GM21360 (cell line): ENCODE measurements at regions not wholly inside any gene's neighbourhood (a gene's known extent, or its start where the extent isn't known, plus 50 kb on each side); places are given as distances from the start of the nearest gene placed in this dataset.

ENCODE experiments used
- ATAC-seq: cut with Tn5 transposase; IDR thresholded peaks from one replicate; pipeline ENCODE4 v1.9.1; 2021; ENCODE audit warnings: mild to moderate bottlenecking, moderate library complexity; ENCODE audit not compliant: unreplicated experiment

DNA sequence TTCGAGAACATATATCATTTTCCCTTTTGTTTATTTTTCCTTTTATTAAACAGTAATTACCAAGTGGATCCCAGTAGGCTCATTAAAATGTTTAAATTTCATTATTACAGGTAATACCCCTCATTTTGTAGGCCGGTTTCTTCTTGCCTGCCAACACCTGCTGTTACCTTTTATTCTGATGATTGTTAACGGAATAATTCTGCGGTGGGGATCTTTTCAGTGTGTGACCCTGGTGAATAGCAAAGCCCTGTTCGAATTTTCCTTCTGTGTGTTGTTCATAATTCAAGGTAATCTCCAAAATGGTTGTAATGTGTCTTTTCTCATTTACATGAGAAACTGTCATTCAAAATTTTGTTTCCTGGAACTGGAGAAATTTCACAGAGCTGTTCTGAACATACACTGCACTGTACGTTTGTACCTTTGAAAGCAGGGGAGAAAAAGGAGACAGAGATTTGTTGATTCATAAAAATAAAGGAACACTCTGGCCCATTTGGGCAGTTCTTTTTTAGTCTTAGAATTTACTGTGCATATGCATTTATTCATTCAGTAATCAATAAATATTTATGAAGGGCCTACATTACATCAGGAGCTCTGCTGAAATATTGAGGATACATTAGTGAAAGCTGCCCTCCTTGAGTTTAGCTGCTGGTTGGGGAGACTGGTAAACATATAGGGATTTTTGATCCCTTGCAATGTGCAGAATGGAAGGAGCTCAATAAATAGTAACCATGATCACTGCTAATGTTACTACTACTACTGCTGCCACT is 502.0 kb downstream of the QKI start:
- ATAC-seq: no peak

DNA sequence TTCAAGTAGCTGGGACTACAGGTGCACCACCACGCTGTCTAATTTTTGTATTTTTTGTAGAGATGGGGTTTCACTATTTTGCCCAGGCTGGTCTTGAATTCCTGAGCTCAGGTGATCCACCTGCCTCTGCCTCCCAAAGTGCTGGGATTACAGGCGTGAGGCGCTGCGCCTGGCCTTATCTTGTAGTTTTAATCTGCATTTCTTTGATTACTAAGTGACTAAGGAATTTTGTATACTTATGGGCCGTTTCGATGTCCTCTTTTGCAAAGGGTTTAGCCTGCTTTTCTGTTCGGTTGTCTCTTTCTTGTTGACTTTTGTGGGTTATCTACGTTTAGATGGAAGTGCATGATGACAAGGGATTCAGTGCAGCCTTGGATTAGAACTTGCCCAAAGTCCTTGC is 500.6 kb downstream of the QKI start:
- ATAC-seq: no peak

DNA sequence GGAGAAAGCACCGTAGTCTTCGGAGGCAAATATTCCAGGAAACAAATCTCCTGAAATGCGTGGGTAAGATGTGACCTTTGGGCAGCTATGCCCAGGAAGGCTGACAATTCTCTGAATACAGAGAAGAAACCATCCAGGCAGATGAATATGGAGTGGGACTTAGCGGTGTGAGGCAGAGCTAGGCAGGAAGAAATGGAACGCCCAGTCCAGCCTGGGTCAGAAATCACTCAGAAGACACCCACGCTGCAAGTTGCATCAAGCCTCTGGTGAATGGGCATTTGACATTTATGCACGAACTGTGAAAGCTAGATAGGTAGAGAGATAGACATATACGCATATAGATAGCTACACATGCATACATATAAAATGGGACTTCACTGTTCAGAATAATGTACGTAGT is 498.5 kb downstream of the QKI start:
- no peak for ATAC-seq

DNA sequence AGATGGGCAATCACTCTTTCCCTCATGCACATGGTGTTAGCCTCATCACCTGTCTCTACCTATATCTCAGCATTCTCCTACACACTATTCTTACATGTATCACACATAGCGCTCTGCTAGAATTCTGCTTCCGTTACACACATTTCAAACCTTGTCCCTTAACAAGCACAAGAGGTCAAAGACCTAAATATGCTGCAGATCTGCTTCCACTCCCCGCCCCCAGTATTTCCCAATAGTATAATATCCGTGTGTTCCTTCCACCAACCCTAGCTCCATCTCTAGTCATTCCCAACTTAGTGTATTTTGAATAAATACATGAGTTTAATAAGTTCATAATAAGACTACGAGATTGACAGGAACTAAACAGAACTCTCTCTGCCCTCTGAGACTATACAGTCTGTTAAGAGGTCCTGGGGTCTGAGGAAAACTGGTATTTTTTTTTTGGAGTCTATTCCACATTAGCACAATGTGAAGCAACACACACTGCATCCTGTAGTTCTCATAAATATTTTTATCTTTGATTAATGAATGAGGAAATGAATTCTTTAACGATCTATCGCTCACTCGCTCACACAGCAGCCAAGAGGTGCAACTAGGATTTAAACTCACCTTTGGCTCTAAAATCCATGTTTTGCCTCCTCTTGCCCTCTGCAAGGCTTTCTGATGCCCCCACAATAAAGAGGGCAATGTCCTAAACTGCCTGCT is 491.6 kb downstream of the QKI start:
- ATAC-seq: no peak

DNA sequence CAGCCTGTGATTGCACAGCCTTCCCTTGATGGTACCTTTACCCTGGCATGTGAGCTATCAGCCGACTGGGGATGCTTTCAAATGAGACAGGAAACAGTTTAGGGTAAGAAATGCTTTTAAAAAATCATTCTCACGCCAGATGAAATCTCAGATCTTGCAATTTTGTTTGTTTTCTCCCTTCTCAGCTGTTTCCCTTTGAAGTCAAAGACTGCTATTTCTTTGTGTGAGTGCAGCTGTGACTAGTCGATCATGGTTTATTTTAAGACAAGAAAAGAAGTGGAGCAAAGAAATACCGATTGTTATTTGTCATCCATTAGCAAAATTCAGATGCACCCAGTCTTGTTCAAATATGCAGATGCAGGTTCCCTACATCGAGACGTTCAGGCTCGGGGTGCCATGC is 489.7 kb downstream of the QKI start:
- no peak for ATAC-seq

DNA sequence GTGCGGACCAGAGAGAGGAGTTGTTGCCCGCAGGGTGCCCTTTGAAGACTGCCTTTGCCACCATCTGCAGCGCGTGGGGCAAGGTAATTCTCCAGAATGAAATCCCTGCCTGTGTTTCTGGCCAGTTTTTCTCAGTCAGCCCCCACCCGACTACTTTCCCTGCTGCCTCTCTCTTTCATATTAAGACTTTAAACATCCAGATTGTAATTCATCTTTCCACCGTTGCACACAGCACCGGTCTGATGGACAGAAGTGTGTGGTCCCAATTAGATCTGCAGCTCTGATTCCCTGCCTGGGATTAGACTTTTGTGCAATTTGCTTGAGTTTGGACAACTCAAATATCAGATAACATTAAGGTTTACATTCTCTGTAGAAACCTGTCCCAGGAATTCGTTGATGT is 489.0 kb downstream of the QKI start:
- ATAC-seq: no peak

DNA sequence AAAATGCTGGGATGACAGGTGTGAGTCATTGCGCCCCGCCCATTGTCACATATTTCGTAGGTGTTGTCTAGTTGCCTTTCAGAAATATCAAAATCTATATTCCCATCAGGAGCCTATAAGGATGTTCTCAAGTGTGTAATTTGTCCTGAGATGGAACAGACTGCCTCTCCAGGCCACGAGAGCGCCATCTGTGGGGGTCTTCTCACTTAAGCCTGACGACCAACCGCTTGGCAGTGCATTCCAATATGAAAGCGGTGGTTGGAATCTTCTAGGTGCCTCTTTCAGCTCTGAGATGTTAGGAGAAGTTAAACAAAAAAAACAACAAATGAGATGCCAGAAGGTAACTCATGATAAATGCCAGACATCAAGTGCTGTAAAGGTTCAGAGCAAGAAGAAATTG is 488.5 kb downstream of the QKI start:
- no peak for ATAC-seq

DNA sequence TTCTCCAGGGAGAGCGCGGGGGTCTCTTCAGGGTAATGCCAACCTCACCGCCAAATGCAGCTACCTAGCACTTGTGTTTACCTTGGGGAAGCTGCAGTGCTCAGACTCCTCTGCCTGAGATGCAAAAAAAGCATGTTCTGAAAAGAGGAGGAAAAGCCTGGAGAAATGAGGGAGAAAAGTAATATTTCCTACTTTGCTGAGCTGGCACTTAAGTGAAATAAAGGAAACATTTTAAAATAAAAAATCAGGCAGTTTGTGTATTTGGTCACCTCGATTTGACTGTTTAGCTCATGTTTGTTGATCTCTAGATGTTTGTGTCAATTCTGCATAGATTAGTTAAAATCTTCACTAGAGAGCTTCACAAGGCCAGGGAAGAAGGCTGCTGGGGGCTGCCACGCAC is 487.2 kb downstream of the QKI start:
- no peak for ATAC-seq

DNA sequence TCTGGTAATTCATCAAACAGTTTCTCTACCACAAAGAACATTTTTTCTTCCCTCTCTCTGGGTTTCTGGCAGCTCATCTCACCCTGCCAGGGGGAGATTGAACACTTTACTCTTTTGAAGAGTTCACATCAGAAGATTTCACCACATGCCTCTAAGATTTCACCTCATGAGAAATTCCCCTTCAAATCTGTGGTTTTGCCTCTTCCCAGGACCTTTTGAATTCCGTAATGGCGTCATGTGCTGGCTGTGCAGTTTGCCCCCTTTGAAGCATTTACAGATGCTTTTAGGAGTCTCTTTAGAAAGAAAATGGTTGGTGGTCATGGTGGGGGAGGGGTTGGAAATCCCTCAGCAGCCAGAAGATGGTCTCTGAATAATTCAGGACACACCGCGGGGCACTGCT is 486.1 kb downstream of the QKI start:
- no peak for ATAC-seq

DNA sequence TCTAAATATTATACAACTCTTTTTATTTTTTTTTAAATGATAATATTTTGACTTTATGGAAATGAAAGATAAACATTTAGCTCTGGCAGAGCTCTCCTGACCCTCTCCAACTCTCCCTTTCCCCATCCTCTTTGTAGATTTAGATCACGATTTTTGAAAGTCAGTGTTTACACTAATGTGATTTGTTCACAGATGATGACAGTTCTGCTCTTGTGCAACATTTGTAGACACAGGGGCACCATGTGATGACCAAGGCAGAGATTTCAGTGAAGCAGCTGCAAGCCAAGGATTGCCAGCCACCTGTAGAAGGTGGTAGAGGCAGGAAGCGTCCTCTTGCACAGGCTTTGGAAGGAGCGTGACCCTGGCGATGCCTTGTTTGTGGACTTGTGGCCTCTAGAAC is 483.2 kb downstream of the QKI start:
- no peak for ATAC-seq

DNA sequence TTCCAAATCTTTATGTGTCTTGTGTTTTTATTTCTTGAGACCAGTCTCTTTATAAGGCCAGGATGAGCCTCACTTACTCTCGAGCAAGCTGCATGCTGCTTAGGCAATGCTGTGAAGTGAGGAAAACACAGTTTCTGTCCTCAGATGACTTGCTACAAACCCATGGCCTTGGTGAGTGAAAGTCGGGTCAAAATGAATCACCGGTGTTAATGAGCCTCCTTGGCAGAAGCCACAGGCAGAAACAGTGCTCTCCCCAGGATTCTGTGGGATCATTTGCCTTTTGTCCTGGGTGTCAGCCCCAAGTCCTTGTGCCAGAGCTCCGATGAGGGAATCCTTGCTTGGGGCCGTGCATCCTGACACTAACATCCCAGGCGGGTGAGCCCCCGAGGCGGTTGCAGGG is 482.5 kb downstream of the QKI start:
- no peak for ATAC-seq

DNA sequence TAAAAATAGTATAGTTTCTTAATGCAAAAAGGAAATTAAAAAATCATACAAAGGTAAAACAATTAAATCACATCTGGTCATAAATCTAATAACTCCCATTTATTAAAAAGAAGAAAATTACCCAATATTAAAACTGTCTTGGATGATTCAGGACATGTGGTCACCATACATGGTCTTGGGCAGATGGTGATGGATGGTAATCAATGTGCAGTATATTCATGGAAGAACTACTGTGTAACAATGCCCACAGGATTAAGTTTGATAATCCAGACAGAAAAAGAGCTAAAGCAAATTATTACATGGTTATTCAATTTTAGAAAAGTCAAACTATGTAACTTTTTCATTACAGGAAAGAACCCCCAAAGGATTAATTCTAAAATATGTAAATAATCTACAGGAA is 480.6 kb downstream of the QKI start:
- no peak for ATAC-seq

DNA sequence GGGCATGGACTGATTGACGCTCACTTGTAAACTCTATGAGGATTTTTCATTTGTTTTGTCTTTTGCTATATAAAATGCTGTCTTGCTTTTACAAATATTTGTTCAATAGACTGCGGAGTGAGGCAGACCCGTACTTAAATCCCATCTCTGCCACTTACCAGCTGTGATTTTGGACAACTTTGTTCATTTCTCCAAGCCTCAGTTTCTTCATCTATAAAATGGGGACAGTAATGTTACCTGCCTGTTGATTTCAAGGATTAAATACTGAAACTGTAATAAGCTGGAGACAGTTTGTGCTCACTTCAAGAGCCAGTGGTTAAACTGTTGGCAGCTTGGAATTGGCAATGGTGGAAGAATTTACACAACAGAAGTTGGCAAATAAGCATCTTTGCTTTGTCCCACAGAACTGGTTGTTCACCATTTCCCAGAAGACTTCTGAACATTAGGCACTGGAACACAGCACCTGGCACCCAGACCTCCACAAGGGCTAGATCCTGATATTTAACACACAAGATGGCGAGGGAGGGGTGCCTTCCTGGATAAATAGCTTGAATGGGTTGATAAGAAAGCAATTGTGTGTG is 479.2 kb downstream of the QKI start:
- ATAC-seq: no peak

DNA sequence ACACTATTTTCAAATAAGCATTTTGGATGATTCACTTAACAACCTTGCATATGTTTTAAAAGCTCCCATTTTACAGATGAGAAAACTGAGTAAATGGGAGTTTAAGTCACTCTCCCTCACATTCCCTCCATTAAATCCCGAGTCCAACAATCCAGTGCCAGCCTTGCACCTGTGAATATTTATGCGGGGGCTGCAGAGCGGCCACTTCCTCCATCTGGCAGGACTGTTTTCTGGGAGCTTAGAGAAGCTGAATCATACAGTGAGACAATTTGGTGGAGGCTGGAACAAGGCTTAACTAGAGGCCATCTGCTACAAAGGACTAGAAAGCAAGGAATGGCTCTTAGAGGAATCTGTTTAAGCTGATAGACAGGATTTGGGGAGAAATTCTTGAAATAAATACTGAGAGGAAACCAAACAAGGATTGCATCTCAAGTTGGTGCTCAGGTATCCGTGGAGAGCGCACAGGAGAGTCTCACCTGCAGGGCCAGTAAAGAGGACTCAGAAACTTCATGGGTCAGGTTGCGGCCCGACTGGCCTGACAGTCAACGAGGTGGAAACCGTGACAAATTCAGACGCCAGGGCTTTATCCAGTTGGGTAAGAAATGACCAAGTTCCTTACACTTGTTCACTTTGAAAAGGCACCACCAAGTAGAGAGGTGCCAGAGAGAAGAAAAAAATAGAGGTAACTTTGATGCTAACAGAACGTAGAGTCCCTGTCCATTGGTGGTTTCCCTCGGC is 478.5 kb downstream of the QKI start:
- ATAC-seq: no peak

DNA sequence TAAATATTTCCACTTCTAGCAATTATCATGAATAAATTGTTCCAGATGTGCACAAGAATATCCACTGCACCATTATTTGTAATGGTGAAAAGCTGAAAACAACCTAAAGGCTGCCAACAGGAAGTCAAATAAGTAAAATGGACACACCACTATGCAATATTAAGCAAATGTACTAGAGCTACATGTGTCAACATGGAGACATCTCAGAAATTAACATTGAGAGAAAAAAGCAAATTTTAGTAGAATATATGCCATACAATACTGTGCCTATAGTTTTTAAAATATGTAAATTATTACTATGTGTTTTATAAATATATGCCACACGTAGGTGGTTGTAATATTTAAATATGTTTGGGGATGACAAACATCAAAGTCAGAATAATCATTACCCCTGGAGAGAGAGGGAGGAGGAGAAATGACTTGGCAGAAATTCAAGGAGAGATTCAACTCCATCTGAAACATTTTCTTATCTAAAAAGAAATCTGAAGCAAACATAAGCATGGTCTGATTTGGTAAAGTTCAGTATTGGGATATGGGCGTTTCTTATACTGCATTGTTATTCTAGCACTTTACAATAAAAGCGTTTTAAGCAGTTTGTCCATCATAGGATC is 475.5 kb downstream of the QKI start:
- no peak for ATAC-seq

DNA sequence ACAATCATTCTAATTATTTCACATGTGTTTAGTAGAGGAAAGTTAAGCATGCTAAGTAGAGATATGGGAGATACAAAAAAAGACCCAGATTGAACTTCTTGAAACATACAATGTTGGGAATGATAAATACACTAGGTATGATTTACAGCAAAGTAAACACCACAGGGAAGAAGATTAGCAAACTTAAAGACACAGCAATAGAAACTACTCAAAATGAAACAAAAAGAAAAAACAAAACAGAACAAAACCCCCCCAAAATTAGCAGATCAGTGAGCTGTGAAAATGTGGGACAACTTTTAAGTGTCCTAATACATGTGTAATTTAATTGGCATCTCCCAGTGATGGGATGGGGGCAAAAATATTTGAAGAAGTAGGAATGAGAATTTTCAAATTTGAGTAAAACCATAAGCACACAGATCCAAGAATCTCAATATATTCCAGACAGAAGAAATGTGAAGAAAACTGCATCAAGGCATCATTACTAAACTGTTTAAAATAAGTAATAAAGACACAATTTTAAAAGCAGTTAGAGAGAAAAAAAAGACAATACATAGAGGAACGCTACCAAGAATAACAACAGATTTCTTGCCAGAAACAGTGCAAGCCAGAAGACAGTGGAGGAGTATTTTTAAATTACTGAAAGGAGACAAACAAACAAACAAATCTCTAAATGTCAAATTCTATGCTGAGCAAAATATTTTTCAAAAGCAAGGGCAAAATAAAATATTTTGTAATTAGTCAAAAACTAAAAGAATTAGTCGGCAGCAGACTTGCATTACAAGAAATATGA is 473.7 kb downstream of the QKI start:
- ATAC-seq: no peak

DNA sequence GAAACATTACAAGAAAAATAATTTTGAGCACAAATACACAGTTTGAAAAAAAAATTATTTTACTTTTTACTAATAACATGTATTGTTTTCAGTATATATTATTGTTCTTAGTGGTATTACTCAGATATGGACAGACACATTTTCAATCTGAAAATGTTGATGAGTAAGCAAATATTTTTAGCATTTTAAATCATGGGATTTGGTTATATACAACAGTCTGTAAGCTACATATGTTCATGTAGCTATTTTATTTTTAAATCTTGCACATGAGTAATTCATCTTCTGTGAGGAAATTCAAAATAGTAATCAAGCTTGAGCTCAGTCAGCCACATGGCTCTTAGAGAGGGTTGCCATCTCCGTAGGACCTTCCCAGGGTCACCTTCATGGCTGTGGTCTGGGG is 471.9 kb downstream of the QKI start:
- ATAC-seq: no peak

DNA sequence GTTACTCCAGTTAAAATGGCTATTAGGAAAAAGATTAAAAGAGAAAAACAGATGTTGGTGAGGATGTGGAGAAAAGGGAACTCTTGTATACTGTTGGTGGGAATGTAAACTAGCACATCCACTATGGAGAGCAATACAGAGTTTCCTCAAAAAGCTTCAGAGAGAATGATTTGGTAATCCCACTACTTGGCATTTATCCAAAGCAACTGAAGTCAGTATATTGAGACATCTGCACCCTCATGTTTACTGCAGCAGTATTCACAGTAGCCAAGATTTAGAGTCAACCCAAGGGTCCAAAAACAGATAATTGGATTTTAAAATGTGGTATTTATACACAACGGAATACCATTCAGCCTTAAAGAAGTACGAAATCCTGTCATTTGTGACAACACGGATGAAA is 469.5 kb downstream of the QKI start:
- ATAC-seq: no peak

DNA sequence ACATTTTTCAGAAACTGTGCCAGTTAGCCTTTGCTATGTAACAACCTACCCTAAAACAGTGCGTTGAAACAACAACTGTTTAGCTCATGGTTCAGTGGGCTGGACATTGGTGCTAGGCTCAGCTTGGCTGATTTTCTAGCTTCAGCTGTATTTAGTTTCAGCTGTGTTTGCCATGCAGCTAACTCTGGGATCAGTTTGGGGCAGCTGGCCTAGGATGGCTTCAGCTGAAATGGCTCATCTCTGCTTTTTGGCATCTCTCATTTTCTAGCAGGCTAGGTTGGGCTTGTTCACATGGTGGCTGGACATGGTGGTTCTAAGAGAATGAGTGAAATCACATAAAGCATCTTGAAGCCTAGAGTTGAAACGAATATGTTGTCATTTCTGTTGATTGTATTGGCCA is 464.2 kb downstream of the QKI start:
- ATAC-seq: no peak

DNA sequence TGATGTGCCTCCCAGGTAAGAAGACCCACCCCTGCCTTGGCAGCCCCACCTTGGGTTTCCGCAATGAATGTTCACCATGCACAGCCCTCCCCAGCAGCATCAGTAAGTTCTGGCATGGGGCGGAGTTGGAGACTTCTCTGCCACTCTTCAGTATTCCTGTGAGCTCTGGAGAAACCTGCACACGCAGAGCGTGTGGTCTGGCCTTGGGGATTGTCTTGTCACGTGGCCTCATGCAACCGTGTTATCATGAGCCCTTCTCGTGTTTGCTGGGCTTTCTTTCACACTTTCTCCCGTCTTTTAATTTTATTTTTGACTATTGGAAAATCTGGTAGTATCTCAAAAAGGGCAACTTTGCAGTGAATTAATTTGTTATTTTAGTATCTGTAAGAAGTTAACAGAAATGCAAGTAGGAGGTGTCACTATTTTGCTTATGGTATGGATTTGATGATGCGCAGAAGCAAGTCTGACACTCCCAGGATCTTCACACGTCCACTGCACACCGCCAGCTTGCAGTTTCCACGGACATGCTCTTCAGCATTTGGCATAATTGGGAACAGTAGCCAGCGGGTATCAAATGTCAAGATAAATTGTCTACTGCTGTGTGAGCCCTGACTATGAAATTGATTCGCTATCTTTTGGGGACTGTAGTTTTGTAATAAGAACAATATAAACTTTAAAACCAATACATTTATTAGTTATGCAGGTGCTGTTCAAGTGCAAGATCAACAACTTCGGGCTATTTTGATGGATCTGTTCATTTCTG is 463.5 kb downstream of the QKI start:
- ATAC-seq: no peak
